WI38 (cell line): ENCODE measurements at regions not wholly inside any gene's neighbourhood (a gene's known extent, or its start where the extent isn't known, plus 50 kb on each side); places are given as distances from the start of the nearest gene placed in this dataset.

Experiments used
- H3K4me3 ChIP-seq: 2 replicates; pipeline ENCODE4 v1.5.1; 2011; ENCODE audit warnings: low read depth, mild to moderate bottlenecking, control low read depth, low read length
- TF ChIP-seq, protein P1 (sequence below): IDR thresholded peaks from 2 replicates; pipeline ENCODE4 v1.5.1; 2012; ENCODE audit warnings: low read depth, mild to moderate bottlenecking, control low read depth, low read length

- TF ChIP-seq, protein P1, sequence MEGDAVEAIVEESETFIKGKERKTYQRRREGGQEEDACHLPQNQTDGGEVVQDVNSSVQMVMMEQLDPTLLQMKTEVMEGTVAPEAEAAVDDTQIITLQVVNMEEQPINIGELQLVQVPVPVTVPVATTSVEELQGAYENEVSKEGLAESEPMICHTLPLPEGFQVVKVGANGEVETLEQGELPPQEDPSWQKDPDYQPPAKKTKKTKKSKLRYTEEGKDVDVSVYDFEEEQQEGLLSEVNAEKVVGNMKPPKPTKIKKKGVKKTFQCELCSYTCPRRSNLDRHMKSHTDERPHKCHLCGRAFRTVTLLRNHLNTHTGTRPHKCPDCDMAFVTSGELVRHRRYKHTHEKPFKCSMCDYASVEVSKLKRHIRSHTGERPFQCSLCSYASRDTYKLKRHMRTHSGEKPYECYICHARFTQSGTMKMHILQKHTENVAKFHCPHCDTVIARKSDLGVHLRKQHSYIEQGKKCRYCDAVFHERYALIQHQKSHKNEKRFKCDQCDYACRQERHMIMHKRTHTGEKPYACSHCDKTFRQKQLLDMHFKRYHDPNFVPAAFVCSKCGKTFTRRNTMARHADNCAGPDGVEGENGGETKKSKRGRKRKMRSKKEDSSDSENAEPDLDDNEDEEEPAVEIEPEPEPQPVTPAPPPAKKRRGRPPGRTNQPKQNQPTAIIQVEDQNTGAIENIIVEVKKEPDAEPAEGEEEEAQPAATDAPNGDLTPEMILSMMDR: no peak
- H3K4me3 ChIP-seq: no peak overlapping the region
Observed at GRCh38 chr1:90457985-90458384, 259.1 kb downstream of the BARHL2 start.

- no peak overlapping the region for H3K4me3 ChIP-seq
- TF ChIP-seq, protein P1: no peak
Observed at GRCh38 chr1:90452491-90452890, 264.6 kb downstream of the BARHL2 start.

DNA sequence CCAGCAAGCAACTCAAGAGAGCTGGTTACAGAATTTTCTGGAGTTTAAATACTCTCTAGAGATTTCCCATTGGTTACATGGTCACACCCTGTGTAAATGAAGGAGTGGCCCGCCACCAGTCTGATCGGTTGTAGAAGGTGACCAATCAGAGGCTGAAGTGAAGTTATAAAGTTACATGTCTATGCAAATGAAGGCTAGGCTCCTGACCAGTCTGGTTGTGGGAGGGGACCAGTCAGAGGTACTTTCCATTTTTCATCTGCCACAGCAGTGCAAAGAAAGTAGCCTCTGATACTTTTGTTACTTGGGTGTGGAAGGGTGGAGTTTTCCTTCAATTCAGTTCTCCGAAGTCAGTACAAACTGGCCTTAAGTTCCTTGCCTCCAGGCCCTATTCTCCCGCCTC lies 273.7 kb downstream of the BARHL2 start:
- TF ChIP-seq, protein P1: no peak
- H3K4me3 ChIP-seq: no peak overlapping the region

GRCh38 chr1:90435351-90435750 lies 281.8 kb downstream of the BARHL2 start:
- no peak overlapping the region for H3K4me3 ChIP-seq
- TF ChIP-seq, protein P1: no peak

- H3K4me3 ChIP-seq: no peak overlapping the region
- TF ChIP-seq, protein P1: no peak
Observed at GRCh38 chr1:90434460-90434859, 282.6 kb downstream of the BARHL2 start.

DNA sequence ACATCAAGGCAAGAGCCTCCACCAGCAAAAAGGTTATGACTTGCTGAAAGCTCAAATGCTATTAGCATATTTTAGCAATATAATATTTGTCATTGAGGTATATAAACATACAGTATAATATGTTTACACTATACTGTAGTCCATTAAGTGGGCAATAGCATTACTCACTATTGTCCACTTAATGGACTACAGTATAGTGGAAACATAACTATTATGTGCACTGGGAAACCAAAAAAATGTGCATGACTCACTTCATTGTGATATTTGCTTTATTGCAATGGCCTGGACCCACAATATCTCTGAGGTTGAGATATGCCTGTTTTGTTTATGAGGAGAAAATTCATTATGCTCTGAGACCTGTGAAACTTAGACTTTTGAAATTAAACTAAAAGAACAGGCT lies 300.0 kb downstream of the BARHL2 start:
- no peak overlapping the region for H3K4me3 ChIP-seq
- TF ChIP-seq, protein P1: no peak

DNA sequence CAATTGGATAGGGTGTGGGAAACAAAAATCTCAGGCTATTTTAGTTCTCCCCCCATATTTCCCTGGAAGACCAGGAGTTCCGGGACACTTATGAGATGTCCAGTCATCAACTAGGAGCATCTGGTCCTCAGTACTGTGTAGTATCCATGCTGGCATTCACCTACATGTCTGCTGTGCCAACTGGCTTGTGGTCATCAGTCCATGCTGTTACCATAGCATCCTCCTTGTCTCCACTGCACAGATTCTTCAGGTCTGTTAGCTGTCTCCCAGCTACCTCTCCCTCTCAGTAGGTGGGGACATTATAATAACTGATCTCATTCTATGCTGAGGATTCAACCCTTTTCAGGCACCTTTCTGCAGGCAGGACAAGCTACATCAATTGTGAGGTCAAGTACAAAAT lies 302.9 kb downstream of the BARHL2 start:
- no peak overlapping the region for H3K4me3 ChIP-seq
- TF ChIP-seq, protein P1: no peak
